ENCODE measurements at regions not wholly inside any gene's neighbourhood (a gene's known extent, or its start where the extent isn't known, plus 50 kb on each side); places are given as distances from the start of the nearest gene placed in this dataset.
"Not testable (repeated sequence)": the region's sequence is repeated elsewhere in the genome, so short reads cannot be mapped to it uniquely, and the experiment has no call there.

- no peak overlapping the region for H3K4me3 ChIP-seq (ENCODE audit: low read length)
- no peaks in the 10 kb centered on the region for H3K4me1 ChIP-seq (ENCODE audit: control insufficient read depth, insufficient read depth, low read length)
- DNase-seq (ENCODE audit: low read depth), result no peak
- H3K36me3 ChIP-seq (ENCODE audit: control insufficient read depth, insufficient read depth, low read length, severe bottlenecking), result no peaks in the 10 kb centered on the region
- H3K27me3 ChIP-seq (replicated peaks; ENCODE audit: control insufficient read depth, insufficient read depth, low read length), result no peaks in the 10 kb centered on the region
- no peak overlapping the region for H3K9ac ChIP-seq (ENCODE audit: low read length)
- no peaks in the 10 kb centered on the region for H3K9me3 ChIP-seq (ENCODE audit: control insufficient read depth, low read length)
These were observed 471.5 kb upstream of the NRG3 start for GRCh38 chr10:81403451-81403850.

- no peaks in the 10 kb centered on the region for H3K9me3 ChIP-seq (ENCODE audit: control insufficient read depth, low read length)
- no peaks in the 10 kb centered on the region for H3K36me3 ChIP-seq (ENCODE audit: control insufficient read depth, insufficient read depth, low read length, severe bottlenecking)
- no peaks in the 10 kb centered on the region for H3K27me3 ChIP-seq (replicated peaks; ENCODE audit: control insufficient read depth, insufficient read depth, low read length)
- H3K9ac ChIP-seq (ENCODE audit: low read length), result no peak overlapping the region
- no peaks in the 10 kb centered on the region for H3K4me1 ChIP-seq (ENCODE audit: control insufficient read depth, insufficient read depth, low read length)
- no peak for DNase-seq (ENCODE audit: low read depth)
- H3K4me3 ChIP-seq (ENCODE audit: low read length), result no peak overlapping the region
These were observed 469.6 kb upstream of the NRG3 start for GRCh38 chr10:81405399-81405798.

GRCh38 chr10:81414038-81414437, 461.0 kb upstream of the NRG3 start:
- DNase-seq (ENCODE audit: low read depth), result no peak

DNA sequence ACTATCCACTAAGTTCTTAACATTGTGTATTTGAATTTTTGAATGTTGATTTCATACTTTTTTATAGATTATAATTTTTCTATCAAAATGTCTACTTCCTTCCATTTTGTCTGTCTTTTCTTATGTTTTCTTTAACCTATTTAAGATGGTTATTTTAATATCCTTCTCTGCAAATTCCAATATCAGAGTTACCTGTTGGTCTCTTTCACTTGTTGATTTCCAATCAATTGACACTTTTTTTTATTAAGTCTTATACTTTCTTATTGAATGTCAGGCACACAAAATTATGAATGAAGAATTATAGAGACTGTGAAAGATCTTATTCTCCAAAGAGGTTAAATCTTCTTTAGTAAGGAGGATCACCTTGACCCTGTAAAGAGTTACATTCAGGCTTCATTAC, 448.3 kb upstream of the NRG3 start:
- Histone ChIP-seq H3K27me3 (replicated peaks; ENCODE audit: control insufficient read depth, insufficient read depth, low read length) (no peaks in the 10 kb centered on the region), H3K9me3 (ENCODE audit: control insufficient read depth, low read length) (no peaks in the 10 kb centered on the region), H3K36me3 (ENCODE audit: control insufficient read depth, insufficient read depth, low read length, severe bottlenecking) (no peaks in the 10 kb centered on the region), H3K4me1 (ENCODE audit: control insufficient read depth, insufficient read depth, low read length) (no peaks in the 10 kb centered on the region), H3K9ac (ENCODE audit: low read length) (no peak overlapping the region), H3K4me3 (ENCODE audit: low read length) (no peak overlapping the region)
- no peak for DNase-seq (ENCODE audit: low read depth)

More at GRCh38 chr10:81414038-81414437, 461.0 kb upstream of the NRG3 start:
- H3K9ac ChIP-seq (ENCODE audit: low read length), result no peak overlapping the region
- H3K4me3 ChIP-seq (ENCODE audit: low read length), result no peak overlapping the region
- H3K9me3 ChIP-seq (ENCODE audit: control insufficient read depth, low read length), result no peaks in the 10 kb centered on the region
- H3K36me3 ChIP-seq (ENCODE audit: control insufficient read depth, insufficient read depth, low read length, severe bottlenecking), result no peaks in the 10 kb centered on the region
- no peaks in the 10 kb centered on the region for H3K4me1 ChIP-seq (ENCODE audit: control insufficient read depth, insufficient read depth, low read length)
- H3K27me3 ChIP-seq (replicated peaks; ENCODE audit: control insufficient read depth, insufficient read depth, low read length), result no peaks in the 10 kb centered on the region

DNA sequence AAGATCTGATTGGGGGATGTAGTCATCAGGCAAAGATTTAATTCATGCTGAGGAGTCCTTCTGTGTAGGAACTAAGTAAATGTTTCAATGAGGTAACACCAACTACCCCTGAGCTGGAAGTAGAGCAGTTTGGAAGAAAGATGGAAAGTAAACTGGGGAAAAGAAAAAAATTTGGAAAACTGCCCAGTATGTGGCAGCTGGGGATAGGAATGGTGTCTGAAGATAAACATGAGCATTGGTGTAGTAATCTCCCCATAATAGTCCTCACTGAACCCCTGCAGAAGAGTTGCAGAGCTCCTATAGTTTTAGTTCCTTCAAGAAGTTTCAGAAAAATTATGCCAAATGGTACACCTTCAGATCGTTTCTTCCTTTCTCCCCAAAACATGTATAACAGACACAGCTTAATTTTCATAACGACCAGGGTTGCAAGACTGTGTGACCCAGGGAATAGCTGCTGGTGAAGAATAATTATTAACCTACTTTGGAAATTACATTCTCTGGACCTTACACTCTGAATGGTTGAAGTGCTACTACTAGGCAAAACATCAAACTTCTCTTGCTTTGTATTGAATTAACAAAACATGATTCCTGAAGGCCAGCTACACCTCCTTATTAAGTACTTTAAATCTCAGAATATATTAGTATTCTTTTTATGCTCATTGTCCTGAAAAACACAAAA, 446.4 kb upstream of the NRG3 start:
- Histone ChIP-seq H3K9ac (ENCODE audit: low read length) (no peak overlapping the region), H3K27me3 (replicated peaks; ENCODE audit: control insufficient read depth, insufficient read depth, low read length) (no peaks in the 10 kb centered on the region), H3K4me3 (ENCODE audit: low read length) (no peak overlapping the region), H3K4me1 (ENCODE audit: control insufficient read depth, insufficient read depth, low read length) (no peaks in the 10 kb centered on the region), H3K36me3 (ENCODE audit: control insufficient read depth, insufficient read depth, low read length, severe bottlenecking) (no peaks in the 10 kb centered on the region), H3K9me3 (ENCODE audit: control insufficient read depth, low read length) (no peaks in the 10 kb centered on the region)
- DNase-seq (ENCODE audit: low read depth), result no peak

DNA sequence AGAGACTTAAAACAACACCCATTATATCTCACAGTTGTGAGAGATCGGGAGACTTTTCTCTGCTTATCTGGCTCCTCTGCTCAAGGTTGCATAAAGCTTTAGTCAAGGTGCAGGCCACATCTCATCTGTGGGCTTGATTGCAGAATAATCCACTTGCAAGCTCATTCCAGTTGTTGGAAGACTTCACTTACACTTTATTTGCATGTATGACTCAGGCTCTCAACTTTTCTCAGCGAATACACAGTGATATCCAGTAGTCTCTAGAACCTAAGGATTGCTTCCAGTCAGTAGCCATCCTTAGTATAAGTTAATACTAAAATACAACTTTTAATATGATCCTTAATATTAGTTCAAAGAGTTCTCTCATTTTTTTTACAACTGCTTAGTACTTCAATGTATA, 435.5 kb upstream of the NRG3 start:
- no peaks in the 10 kb centered on the region for H3K36me3 ChIP-seq (ENCODE audit: control insufficient read depth, insufficient read depth, low read length, severe bottlenecking)
- no peak overlapping the region for H3K4me3 ChIP-seq (ENCODE audit: low read length)
- no peak overlapping the region for H3K9ac ChIP-seq (ENCODE audit: low read length)
- DNase-seq (ENCODE audit: low read depth), result no peak
- H3K4me1 ChIP-seq (ENCODE audit: control insufficient read depth, insufficient read depth, low read length), result no peaks in the 10 kb centered on the region
- no peaks in the 10 kb centered on the region for H3K9me3 ChIP-seq (ENCODE audit: control insufficient read depth, low read length)
- H3K27me3 ChIP-seq (replicated peaks; ENCODE audit: control insufficient read depth, insufficient read depth, low read length), result no peaks in the 10 kb centered on the region

DNA sequence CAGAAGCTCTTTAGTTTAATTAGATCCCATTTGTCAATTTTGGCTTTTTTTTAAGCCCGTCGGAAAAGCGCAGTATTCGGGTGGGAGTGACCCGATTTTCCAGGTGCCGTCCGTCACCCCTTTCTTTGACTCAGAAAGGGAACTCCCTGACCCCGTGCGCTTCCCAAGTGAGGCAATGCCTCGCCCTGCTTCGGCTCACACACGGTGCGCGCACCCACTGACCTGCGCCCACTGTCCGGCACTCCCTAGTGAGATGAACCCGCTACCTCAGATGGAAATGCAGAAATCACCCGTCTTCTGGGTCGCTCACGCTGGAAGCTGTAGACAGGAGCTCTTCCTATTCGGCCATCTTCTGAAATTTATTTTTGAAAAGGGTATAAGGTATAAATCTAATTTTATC, 433.4 kb upstream of the NRG3 start:
- H3K9me3 ChIP-seq (ENCODE audit: control insufficient read depth, low read length); DNase-seq (ENCODE audit: low read depth); H3K36me3 ChIP-seq (ENCODE audit: control insufficient read depth, insufficient read depth, low read length, severe bottlenecking); H3K4me3 ChIP-seq (ENCODE audit: low read length); H3K27me3 ChIP-seq (replicated peaks; ENCODE audit: control insufficient read depth, insufficient read depth, low read length); H3K9ac ChIP-seq (ENCODE audit: low read length); H3K4me1 ChIP-seq (ENCODE audit: control insufficient read depth, insufficient read depth, low read length): not testable (repeated sequence)

DNA sequence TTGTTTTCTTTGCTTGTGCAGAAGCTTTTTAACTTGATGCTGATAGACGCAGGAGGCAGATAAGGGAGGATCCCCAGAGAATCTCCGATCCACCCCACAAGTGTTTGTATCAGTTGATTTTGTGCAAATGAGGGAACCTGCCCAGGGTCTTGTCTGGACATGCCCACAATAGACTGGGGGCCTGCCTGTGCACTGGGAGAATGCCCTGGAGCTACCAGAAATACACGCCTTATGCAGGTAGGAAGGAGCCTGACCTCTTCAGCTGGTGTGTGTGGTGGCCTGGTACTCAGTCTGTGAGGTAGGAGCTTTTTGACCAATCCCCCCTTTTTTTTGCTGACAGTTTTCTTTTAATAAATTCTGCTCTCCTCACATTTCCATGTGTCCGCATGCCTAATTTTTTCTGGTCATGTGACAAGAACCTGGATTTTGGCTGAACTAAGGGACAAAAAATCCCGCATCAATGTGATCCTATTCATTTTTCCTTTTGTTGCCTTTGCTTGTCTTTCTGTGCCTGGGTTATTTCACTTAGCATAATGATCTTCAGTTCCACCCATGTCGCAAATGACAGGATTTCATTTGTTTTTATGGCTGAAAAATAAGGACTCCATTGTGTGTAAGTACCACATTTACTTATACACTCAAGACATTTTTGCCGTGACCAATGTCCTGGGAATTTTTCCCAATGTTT, 430.6 kb upstream of the NRG3 start:
- no peaks in the 10 kb centered on the region for H3K9me3 ChIP-seq (ENCODE audit: control insufficient read depth, low read length)
- H3K9ac ChIP-seq (ENCODE audit: low read length), result no peak overlapping the region
- no peak for DNase-seq (ENCODE audit: low read depth)
- H3K36me3 ChIP-seq (ENCODE audit: control insufficient read depth, insufficient read depth, low read length, severe bottlenecking), result no peaks in the 10 kb centered on the region
- no peaks in the 10 kb centered on the region for H3K27me3 ChIP-seq (replicated peaks; ENCODE audit: control insufficient read depth, insufficient read depth, low read length)
- H3K4me3 ChIP-seq (ENCODE audit: low read length), result no peak overlapping the region
- no peaks in the 10 kb centered on the region for H3K4me1 ChIP-seq (ENCODE audit: control insufficient read depth, insufficient read depth, low read length)

GRCh38 chr10:81450651-81451050, 424.3 kb upstream of the NRG3 start:
- no peaks in the 10 kb centered on the region for H3K4me1 ChIP-seq (ENCODE audit: control insufficient read depth, insufficient read depth, low read length)
- no peak overlapping the region for H3K9ac ChIP-seq (ENCODE audit: low read length)
- no peak for DNase-seq (ENCODE audit: low read depth)
- no peaks in the 10 kb centered on the region for H3K36me3 ChIP-seq (ENCODE audit: control insufficient read depth, insufficient read depth, low read length, severe bottlenecking)
- no peaks in the 10 kb centered on the region for H3K27me3 ChIP-seq (replicated peaks; ENCODE audit: control insufficient read depth, insufficient read depth, low read length)
- H3K9me3 ChIP-seq (ENCODE audit: control insufficient read depth, low read length), result no peaks in the 10 kb centered on the region
- no peak overlapping the region for H3K4me3 ChIP-seq (ENCODE audit: low read length)

DNA sequence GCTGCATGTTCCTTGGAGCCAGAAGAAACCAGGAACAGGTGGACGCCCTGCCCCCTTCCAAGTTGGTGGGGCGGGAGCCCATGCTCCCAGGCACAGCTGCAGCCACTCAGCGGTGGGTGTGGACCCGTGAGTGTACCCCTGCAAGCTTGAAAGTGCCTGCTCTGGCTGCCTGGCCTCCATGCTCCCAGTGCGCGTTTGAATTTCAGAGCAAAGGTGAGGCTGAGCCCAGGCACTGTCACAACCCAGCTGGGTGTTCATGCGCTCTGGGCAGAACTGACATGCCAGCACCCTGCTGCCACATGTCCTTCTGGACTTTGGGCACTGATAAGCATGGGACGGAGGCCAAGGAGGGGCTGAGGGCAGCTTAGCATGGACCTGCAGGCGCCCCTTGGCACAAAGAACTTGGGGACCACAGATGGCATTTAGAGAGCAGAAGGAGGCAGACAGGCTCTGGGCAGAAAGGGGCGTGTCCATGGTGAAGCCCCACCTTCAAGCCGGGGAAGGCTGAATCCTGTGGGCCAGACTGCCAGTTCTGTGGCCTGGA, 402.0 kb upstream of the NRG3 start:
- no peaks in the 10 kb centered on the region for H3K27me3 ChIP-seq (replicated peaks; ENCODE audit: control insufficient read depth, insufficient read depth, low read length)
- no peaks in the 10 kb centered on the region for H3K4me1 ChIP-seq (ENCODE audit: control insufficient read depth, insufficient read depth, low read length)
- no peak for DNase-seq (ENCODE audit: low read depth)
- H3K9me3 ChIP-seq (ENCODE audit: control insufficient read depth, low read length), result peaks cover 9% of the 10 kb centered on the region
- H3K36me3 ChIP-seq (ENCODE audit: control insufficient read depth, insufficient read depth, low read length, severe bottlenecking), result no peaks in the 10 kb centered on the region
- H3K4me3 ChIP-seq (ENCODE audit: low read length), result no peak overlapping the region
- no peak overlapping the region for H3K9ac ChIP-seq (ENCODE audit: low read length)

DNA sequence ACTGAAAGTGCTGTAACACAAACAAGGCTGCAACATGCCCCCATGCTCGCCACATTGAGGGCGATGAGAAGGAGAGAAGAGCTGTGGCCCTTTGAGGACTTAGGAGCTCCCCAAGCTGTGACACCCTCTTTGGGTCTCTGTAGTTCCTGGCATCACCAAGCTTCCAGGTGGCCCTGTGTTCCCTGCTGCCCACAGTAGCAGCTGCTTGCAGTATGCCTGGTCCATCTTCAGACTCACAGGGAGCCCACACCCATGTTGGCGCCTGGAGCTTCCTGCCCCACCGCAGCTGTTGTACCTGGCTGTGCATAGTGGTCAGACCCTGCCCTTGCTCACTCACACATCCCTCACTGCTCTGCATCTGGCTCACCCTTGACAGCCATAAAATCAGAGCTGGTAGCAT, 401.2 kb upstream of the NRG3 start:
- Histone ChIP-seq H3K4me1 (ENCODE audit: control insufficient read depth, insufficient read depth, low read length) (no peaks in the 10 kb centered on the region), H3K36me3 (ENCODE audit: control insufficient read depth, insufficient read depth, low read length, severe bottlenecking) (no peaks in the 10 kb centered on the region), H3K27me3 (replicated peaks; ENCODE audit: control insufficient read depth, insufficient read depth, low read length) (no peaks in the 10 kb centered on the region), H3K9ac (ENCODE audit: low read length) (no peak overlapping the region), H3K9me3 (ENCODE audit: control insufficient read depth, low read length) (peaks cover 9% of the 10 kb centered on the region), H3K4me3 (ENCODE audit: low read length) (no peak overlapping the region)
- no peak for DNase-seq (ENCODE audit: low read depth)

Measured in adipocyte (in vitro differentiated cells).